D721Med (cell line): ENCODE measurements at regions not wholly inside any gene's neighbourhood (a gene's known extent, or its start where the extent isn't known, plus 50 kb on each side); places are given as distances from the start of the nearest gene placed in this dataset.

ENCODE experiments used
- DNase-seq: peaks from one replicate; pipeline ENCODE4 v3.0.0; 2011; ENCODE audit warnings: low spot score; ENCODE audit not compliant: insufficient read length
- FAIRE-seq: peaks from 2 replicates; lab custom pipeline; 2011; peaks lifted over from hg19 to GRCh38; lab: Jason Lieb, UNC
- CTCF ChIP-seq: IDR thresholded peaks from 2 replicates; pipeline ENCODE4 v1.5.1; 2012; ENCODE audit warnings: mild to moderate bottlenecking, control low read depth; ENCODE audit not compliant: insufficient read depth; ENCODE audit errors: missing control alignments

GRCh38 chr7:130814778-130815335, 80.8 kb upstream of the KLF14 start:
- TF ChIP-seq CTCF: peak; percentile 12
- FAIRE-seq (no peak), DNase-seq (no peak)

- DNase-seq (no peak), FAIRE-seq (no peak)
- no peak for TF ChIP-seq CTCF
Measured at GRCh38 chr7:130818056-130818455, 84.0 kb upstream of the KLF14 start.

GRCh38 chr7:130821864-130822263, 87.9 kb upstream of the KLF14 start:
- no peak for FAIRE-seq
- TF ChIP-seq CTCF: no peak
- no peak for DNase-seq

- FAIRE-seq (no peak), DNase-seq (no peak)
- no peak for TF ChIP-seq CTCF
Measured at GRCh38 chr7:130822642-130823041, 88.6 kb upstream of the KLF14 start.

GRCh38 chr7:130823060-130823459, 89.1 kb upstream of the KLF14 start:
- FAIRE-seq (no peak), DNase-seq (no peak)
- TF ChIP-seq CTCF: no peak

GRCh38 chr7:130825819-130826218, 91.8 kb upstream of the KLF14 start:
- no peak for DNase-seq
- no peak for TF ChIP-seq CTCF
- no peak for FAIRE-seq

- DNase-seq: no peak
- TF ChIP-seq CTCF: no peak
Measured at GRCh38 chr7:130829415-130829814, 95.4 kb upstream of the KLF14 start.

More at GRCh38 chr7:130829415-130829814, 95.4 kb upstream of the KLF14 start:
- no peak for FAIRE-seq
